HG03060 (cell line): ENCODE measurements at regions not wholly inside any gene's neighbourhood (a gene's known extent, or its start where the extent isn't known, plus 50 kb on each side); places are given as distances from the start of the nearest gene placed in this dataset.

Experiments used
- ATAC-seq: cut with Tn5 transposase; IDR thresholded peaks from one replicate; pipeline ENCODE4 v1.9.1; 2021; ENCODE audit warnings: low read depth, moderate number of reproducible peaks; ENCODE audit not compliant: unreplicated experiment

DNA sequence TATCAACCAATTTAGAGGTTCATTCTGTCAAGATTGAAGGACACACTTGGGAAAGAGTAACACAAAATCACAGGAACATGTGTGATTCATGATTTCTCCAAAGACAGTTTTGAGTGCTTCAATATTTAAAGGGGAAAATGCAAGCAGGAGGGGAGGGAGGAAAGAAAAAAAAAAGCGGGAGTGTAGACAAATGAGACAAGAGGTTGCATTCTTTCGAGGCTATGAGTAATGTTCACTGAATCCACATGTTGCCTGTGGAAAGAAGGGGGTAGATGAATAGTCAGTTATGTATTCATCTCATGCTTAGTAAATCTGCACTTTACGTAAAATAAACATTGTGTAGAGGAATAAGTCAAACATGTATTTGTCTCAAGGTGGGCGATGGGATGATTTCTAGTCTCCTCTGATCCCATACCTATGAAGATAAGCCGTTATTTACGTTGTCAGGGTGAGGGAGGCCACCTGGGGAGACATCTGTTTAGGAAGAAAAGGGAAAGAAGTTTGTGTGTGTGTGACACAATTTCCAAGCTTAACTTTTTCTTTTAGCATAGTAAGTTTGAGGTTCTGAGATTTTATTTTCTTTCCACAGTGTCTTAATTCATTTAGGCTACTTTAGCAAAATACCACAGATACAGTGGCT lies 211.0 kb upstream of the ZC3H15 start:
- no peak for ATAC-seq

DNA sequence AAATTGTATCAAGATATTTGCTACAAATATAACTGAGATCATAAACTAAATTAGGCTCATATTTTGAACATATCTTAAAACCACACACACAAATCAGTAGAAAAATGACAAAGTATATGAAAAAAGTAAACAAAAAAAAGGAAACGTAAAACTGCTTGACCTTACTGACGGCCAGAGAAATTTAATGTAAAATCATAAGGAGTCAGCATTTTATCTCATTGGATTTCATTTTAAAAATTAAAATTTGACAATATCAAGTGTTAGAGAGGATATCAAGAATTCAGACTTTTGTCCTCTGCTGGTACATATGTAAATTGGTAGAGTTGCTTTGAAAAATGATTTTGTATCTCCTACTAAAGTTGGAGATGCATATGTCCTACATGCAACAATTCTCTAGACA lies 209.2 kb upstream of the ZC3H15 start:
- ATAC-seq = no peak

DNA sequence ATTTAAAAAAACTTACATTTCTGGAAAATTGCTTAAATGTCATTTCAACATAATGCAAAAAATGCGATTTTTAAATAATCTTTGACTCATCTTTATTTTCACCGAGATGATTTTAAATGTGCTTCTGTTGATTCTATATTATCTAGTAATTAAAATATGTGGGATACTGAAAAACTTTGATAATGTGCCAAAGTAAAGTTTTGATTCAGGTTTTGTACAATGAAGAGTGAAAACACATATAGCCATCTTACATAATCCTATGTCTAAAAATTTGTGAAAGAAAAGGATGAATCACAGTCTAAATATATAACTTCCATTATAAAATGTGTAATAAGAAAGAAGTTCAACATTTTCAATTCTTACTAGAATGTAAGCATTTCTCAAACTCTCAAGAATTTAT lies 204.3 kb upstream of the ZC3H15 start:
- ATAC-seq = no peak

DNA sequence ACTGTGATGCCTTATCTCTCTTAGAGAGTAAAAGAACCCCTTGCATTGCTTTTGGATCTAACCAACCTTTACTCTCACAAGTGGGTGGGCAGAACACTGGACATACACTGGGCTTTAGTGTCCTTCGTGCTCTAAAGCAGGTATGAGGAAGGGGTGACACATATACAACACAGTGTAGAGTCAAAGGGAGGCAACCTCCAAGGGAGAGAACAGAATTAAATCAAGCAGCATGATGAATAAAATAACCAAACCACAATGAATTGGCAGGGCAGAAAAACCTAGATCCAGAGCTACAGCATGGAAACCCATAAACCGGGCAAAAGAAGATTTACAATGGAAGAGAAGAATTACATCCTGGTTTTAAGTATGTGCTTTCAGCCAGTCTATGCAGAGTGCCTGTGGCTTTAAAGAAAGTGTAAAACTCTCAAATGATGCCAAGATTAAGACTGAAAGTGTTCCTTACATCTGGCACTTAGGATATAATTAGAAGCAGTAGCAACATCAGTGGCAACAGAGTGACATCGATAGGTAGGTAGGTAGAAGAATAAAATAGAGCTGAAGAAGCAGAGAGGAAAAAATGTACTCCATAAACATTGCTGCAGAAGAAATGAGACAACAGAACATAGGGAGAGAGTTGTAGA lies 191.7 kb upstream of the ZC3H15 start:
- no peak for ATAC-seq

DNA sequence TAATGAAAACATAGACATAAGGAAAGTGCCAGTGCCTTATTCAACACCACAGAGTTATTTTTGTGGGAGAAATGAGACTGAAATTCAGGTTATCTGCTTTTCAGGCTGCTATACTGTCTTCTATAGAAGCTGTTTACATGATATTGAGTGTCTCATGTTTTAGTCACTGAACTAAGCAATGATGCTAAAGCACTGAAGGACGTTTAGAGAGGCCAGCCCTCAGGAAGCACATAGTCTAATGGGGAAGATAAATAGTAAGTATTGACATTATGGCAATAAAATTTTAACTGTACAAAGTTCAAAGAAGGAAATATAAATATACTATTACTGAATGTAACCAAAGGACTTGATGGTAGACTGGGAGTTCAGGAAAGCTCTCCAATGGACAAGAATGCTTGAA lies 186.4 kb upstream of the ZC3H15 start:
- ATAC-seq = no peak

DNA sequence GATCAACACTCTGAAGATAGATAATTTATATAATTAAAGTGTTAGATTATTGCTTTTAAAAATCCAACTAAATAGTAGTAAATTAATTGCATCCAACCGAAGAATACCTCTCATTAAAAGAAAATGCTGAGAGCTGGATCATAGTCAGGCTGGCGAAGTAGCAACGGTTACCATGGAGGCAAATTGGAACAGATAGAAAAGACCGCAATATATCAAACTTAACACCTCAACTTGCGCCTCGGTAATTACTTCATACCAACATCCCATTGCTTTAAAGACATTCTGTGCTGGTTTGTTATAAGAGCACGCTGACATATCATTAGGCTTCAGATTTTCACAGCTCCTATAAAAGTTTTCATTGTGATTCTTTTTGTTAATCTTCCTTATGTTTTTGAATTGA lies 183.8 kb upstream of the ZC3H15 start:
- no peak for ATAC-seq

DNA sequence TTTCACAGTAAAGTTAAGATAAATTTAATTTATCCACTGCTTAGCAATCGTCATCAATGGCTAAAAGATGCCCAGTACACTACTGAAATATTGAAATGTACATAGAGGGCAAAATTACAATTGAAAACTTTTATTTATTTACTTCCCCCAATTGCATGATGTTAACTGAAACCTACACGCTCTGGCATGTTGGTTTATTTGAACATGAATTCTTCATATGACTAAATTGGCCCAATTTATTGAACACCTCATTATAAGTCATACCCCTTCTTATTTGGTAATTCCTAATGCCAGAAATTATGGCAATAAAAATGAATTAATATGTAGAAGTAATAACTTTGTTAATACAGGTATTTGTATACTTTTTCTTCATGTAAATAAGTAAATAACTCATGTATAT lies 183.0 kb upstream of the ZC3H15 start:
- no peak for ATAC-seq

DNA sequence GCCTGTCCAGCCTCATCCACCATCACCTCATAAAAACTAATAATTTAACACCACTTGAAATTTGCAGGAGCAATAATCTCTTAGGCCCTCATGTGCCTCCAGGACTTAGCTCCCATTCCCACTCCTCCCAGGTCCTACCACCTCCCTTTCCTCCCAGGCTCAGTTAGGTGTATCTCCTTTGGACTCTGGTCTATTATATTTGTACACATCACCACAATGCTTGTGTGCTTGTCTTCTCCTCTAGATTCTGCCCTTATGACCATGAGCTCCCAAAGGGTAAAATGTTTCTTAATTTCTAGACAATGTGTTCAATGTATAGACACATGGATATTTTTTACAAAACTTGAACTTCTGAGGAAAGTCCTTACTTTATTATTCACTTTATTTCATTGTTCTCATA lies 182.0 kb upstream of the ZC3H15 start:
- no peak for ATAC-seq

DNA sequence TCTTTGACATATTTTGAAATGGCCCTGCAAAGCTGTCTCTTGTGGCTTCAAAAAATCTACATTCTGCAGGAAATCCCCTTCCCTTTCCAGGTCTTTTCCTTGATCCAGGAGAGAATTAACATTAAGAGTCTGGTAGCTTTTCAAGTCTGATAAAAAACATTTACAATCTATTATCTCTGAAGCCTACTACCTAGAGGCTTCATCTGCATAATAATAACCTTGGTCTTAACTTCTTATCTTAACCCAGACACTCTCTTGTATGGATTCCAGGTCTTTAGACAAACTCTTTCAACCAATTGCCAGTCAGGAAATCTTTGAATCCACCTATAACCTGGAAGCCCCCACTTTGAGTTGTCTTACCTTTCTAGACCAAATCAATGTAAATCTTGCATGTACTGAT lies 179.3 kb upstream of the ZC3H15 start:
- ATAC-seq = no peak

DNA sequence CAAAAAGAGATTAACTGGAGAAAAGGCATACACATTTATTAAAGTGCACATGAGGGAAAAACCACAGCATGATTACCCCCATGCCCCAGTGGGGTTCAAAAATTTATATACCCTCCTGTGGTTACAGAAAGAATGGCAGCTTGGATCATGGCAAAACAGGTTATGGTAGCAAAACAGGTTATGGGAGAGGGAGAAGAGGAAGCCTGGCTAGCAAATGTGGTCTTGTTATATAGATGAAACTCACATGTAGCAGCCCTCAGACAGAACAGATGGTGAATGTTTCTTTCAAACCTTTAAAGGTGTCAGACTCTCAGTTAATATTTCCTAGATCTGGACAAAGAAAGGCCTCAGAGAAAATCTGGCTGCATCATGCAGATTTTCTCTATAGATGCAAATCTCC lies 178.2 kb upstream of the ZC3H15 start:
- no peak for ATAC-seq

DNA sequence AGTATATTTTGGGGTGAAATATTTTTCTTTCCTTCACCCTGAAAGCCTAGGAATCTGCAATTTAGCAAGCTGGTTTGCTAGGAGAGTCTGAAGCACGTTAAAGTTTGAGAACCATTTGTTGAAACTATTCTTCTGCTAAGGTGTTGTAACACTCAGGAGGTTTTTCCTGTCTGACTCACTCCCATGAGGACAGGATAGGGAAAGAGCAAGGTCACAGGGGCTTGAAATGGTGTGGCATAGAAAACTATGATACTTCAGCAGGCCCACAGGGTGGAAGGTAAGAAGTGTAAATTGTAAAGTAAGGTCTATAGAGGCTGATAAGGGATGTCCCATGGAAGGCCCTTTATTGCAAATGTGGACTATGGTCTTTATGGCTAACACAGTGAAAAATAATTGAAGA lies 177.7 kb upstream of the ZC3H15 start:
- ATAC-seq = no peak

DNA sequence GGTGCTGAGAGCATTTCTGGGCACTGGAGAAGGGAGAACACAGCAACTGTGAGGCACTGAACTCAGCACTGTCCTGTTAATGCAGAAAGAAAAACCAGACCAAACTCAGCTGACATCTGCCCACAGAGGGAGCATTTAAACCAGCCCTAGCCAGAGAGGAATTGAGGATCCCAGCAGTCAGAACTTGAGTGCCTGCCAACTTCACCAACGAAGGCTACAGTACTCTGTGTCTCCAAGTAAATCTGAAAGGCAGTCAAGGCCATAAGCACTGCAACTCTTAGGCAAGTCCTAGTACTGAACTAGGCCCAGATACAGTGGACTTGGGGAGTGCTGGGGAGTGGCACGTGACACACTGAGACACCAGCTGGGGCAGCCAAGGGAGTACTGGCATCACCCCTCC lies 176.2 kb upstream of the ZC3H15 start:
- ATAC-seq = no peak

DNA sequence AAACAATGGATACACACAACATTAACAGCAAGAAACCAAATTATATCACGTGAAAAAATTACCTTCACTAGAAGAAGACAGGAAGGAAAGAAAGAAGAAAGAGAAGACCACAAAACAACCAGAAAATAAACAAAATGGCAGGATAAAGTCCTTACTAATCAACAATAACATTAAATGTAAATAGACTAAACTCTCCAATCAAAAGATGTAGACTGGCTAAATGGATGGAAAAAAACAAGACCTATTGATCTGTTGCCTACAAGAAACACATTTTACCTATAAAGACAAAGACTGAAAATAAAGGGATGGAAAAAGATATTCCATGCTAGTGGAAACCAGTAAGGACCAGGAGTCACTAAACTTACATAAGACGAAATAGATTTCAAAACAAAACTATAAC lies 167.0 kb upstream of the ZC3H15 start:
- no peak for ATAC-seq

DNA sequence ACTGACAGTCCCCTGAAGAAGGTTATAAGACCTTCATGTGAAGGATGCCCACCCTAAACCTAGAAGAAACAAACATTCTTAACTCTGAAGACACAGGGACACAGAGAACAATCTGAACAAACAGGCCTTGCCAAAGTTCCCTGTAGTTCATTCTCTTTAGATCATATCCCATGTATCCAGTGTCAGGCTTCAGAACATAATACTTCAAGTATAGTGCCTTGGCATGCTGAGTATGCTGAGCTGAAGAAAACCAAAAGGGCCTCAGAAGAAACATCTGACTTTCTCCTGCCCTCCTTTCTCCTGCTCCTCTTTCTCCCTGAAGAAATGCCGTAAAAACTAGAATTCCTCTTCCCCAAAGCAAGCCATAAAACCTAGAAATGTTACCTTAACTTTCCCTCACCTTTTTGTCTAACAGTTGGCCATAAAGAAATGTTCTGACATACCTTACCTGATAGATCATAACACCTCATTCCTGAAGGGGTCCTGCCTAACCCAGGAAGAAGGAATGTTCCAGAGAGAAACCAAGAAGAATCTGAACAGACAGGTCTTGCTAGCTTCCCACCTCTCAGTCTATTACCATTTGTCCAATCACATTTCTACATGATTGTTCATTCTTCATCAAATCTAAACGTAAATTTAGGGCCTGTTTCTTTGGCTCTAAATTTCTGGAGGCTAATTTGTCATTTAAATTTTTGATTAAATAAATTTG lies 160.1 kb upstream of the ZC3H15 start:
- no peak for ATAC-seq

DNA sequence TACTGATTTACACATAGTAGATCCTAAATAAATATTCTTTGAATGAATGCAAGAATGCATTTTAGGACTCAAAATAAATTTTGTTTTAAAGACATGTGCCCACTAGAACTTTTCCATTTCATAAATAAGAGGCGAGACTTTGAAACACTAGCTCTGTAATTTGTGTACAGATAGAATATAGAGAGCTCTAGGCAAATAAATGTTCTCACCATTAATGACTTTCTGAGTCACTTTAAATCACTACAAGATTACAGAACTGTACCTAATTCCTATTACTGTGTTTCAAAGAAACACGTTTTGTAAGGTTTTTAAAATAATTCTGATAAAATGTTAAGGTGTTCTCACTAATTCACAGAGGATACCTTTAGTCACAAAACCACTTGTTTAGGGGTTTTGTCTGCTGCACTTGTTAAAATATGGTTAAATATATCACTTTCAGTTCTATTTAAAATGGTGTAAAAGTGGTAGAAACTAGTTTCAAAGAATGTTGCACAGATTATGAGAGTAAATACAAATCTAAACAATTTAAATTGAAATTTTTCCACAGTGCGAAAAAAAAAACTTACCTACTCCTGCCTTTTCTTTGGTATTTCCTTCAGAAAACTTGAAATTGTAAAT lies 158.7 kb upstream of the ZC3H15 start:
- no peak for ATAC-seq

DNA sequence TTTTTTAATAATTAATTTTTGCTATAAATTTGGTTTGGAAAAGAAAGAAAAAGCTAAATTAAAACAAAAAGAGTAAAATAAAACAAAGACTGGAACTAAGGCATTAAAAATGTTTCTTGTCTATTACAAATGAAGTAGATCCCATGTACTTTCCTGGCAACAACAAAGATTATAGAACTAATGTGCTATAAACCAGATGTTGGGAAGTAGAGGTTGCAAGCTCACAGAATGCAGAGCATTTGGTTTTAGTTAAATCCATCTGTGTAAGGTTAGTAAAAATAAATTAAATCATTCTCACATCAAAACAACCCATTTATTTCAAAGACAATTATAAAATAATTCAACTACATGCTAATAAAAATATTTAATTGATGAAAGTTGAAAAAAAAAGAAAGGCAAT lies 157.2 kb upstream of the ZC3H15 start:
- no peak for ATAC-seq

DNA sequence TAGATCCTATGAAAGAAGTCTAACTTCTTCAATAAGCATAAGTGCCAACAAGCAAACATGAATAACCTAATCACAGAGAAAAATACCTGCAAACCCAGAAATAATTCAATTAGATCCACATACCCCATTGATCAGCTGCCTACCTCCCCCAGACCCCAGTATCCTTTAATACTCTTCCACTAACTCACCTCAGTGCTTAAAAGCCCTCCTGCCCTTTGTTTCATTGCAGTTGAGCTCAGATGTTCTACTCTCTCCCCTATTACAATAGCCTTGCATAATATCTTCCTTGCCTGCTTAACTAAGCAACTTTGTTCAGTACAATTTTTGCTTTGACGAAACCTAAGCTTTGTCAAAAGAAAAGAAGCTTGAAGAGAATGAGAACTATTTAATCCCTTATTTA lies 156.0 kb upstream of the ZC3H15 start:
- no peak for ATAC-seq

DNA sequence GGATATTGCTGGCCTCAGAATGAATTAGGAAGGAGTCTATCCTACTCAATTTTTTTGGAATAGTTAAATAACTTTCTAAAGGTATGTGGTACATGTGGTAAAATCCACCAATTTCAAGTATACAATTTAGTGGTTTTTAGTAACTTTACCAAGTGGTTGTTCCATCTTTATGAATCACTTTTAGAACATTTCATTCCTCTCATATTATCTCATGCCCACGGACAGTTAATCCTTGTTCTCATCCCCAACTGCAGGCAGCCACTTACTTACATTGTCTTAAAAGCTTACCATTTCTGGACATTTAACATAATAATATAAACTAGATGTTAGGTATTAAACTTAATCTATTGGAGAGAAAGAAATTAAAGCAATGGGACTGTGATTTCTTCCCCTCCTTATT lies 146.3 kb upstream of the ZC3H15 start:
- ATAC-seq = no peak

DNA sequence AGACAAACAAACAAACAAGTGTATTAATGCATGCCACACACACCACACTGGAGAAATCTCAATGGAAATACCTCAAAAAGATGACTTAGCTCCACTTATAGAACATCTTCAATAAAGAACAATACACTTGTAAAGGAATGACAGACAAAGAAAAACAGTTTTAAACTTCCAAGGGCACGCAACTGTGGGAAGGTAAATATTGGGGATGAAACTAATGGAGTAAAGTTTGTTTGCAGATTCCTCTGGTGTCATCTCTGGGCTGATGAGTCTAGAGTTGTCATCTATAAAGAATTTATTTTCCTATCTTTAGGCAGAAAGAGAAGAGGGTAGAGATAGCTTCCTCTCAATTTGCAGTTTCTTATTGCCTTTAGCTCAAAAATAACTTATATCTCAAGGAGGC lies 144.0 kb upstream of the ZC3H15 start:
- ATAC-seq = no peak

DNA sequence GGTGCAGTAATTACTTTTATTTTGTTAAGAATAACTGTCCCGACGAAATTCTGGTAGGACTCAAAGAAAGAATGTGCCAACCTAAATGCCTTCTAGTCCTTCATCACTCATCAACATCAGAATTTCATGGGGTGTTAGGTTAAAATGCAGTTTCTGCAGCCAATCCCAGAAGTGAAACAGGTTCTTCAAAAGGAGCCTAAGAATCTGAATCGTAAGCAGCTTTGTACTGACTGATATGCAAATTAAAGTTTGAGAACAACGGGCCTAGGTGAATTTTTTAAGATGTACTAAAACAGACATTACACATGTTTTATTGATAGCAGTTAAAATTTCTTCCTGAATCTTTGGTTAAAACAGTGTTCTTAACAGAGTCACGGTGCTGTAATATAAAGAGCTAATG lies 140.3 kb upstream of the ZC3H15 start:
- no peak for ATAC-seq

DNA sequence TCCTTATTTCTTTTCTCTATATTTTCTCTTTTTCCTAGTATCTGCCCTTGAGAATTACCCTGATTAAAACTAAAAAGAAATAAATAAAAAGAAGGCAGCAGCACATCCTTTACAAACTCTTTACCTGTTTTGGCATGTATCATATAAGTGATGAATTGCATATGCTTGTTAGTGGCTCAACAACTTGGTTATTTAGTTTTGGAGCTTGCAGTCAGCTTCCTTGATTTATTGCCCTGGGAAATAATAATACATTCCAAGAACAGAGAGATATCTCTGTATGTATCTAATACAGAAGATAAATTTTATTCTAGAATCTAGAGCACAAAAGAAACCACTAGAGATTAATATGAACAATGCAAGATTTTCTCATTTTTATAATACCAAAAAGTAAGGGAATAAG lies 139.8 kb upstream of the ZC3H15 start:
- no peak for ATAC-seq

DNA sequence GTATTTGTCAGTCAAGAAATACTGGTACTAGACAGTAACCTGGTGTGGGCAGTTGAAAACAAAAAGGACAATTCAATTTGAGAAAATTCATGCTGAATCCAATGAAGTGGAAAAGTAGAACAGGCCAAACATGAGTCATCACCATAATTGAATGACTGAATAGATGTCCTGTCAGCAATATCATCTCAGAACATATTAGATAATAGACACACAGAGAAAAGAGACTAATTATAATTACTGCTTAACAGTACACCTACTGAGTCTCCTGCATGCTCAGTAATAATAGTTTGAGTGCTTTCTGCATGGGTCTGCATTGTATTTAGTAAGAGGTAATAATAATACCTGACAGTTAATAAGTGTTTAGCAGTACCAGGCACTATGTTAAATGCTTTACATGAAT lies 138.6 kb upstream of the ZC3H15 start:
- no peak for ATAC-seq
